Right lobe of liver (tissue), 6 donors: ENCODE measurements at regions not wholly inside any gene's neighbourhood (a gene's known extent, or its start where the extent isn't known, plus 50 kb on each side); places are given as distances from the start of the nearest gene placed in this dataset.
"Not testable (repeated sequence)": the region's sequence is repeated elsewhere in the genome, so short reads cannot be mapped to it uniquely, and the experiment has no call there.

ENCODE experiments used
- ATAC-seq, 4 donors: fragments of 200-7000 bp; cut with Tn5 transposase; one replicate each; pipeline ENCODE4 v1.9.1; 2020; ENCODE audit warnings: mild to moderate bottlenecking in 4 of 4, moderate library complexity in 4 of 4
- DNase-seq, 3 donors: peaks; one replicate each; pipeline ENCODE4 v3.0.0-alpha.2; 2020
- H3K27ac ChIP-seq, 3 donors: fragments of 200-600 bp; one replicate each; pipeline ENCODE4 v1.8.0; 2022
- H3K27me3 ChIP-seq, 2 donors: fragments of 200-600 bp; one replicate each; pipeline ENCODE4 v1.8.0; 2022
- H3K36me3 ChIP-seq, 4 donors: fragments of 200-600 bp; sonication (generic) in 1 of 4; one replicate each; pipeline versions ENCODE4 v1.5.1 to v1.8.0; 2017 to 2022; ENCODE audit warnings: control low read depth in 1 of 4
- H3K4me1 ChIP-seq, 4 donors: fragments of 200-600 bp; sonication (generic) in 1 of 4; one replicate each; pipeline versions ENCODE4 v1.5.1 to v1.8.0; 2017 to 2022; ENCODE audit warnings: control low read depth in 1 of 4
- H3K4me3 ChIP-seq, 3 donors: fragments of 200-600 bp; one replicate each; pipeline ENCODE4 v1.8.0; 2022
- H3K9me3 ChIP-seq, 4 donors: fragments of 200-600 bp; sonication (generic) in 1 of 4; one replicate each; pipeline versions ENCODE4 v1.5.1 to v1.8.0; 2017 to 2022; ENCODE audit warnings: control low read depth in 1 of 4
- CTCF ChIP-seq, 4 donors: fragments of 200-600 bp in 3 of 4; fragments of 450-650 bp in 1 of 4; IDR thresholded peaks; one replicate each; pipeline versions ENCODE4 v1.5.1 to v1.8.0; 2016 to 2022; ENCODE audit warnings: antibody characterized with exemption in 4 of 4, mild to moderate bottlenecking in 2 of 4
- POLR2A ChIP-seq: fragments of 450-650 bp; IDR thresholded peaks from one replicate; pipeline ENCODE4 v1.6.1; 2017; ENCODE audit warnings: antibody characterized with exemption, mild to moderate bottlenecking
- WGBS: methylation state at CpG from one replicate; pipeline ENCODE4 v1.1.6; 2018; ENCODE audit warnings: low coverage, low lambda C conversion rate; ENCODE audit not compliant: insufficient coverage; ENCODE audit errors: missing lambda C conversion rate; 5-methylcytosine and 5-hydroxymethylcytosine counted together
- intact Hi-C, 2 donors: fragments of 100-400 bp; cut with DNase I; formaldehyde crosslinking; loops; one replicate each; pipeline versions ENCODE4 v1.11.2 to v1.14.1; 2022
- donor health status: DM: no; HTN: yes; CAD: no.
- donor health status: DM: no; HTN: no; CAD: no.
- donor health status: DM: no; HTN: no; CAD: no.
- donor health status: DM: no; HTN: yes; CAD: no.
- donor health status: DM: no; HTN: yes; CAD: no.

- 33% methylated on average over 2 of the region's 2 CpGs for WGBS
- intact Hi-C loops = no loop called here
- Histone ChIP-seq H3K9me3 (no peaks in the 10 kb centered on the region), H3K27me3 (no peaks in the 10 kb centered on the region), H3K4me1 (no peaks in the 10 kb centered on the region), H3K36me3 (no peaks in the 10 kb centered on the region), H3K27ac (no peak overlapping the region), H3K4me3 (no peak overlapping the region)
- no peak for TF ChIP-seq CTCF (IDR thresholded peaks at IDR 0.05)
- no peak for TF ChIP-seq POLR2A
- ATAC-seq = no peak
- DNase-seq = no peak
These were observed 82.3 kb upstream of the MXRA5 start for GRCh38 chrX:3428792-3429191.

GRCh38 chrX:3426552-3426951, 80.1 kb upstream of the MXRA5 start:
- DNase-seq (no peak), ATAC-seq (no peak)
- intact Hi-C loops = no loop called here
- H3K4me3 ChIP-seq = no peak overlapping the region
- H3K36me3 ChIP-seq = no peaks in the 10 kb centered on the region
- no peaks in the 10 kb centered on the region for H3K9me3 ChIP-seq
- no peaks in the 10 kb centered on the region for H3K27me3 ChIP-seq
- WGBS = 69% methylated on average over 2 of the region's 2 CpGs
- TF ChIP-seq CTCF (IDR thresholded peaks at IDR 0.05) = no peak
- no peak for TF ChIP-seq POLR2A
- no peak overlapping the region for H3K27ac ChIP-seq
- H3K4me1 ChIP-seq = no peaks in the 10 kb centered on the region

GRCh38 chrX:3425031-3425430, 78.6 kb upstream of the MXRA5 start:
- TF ChIP-seq CTCF (IDR thresholded peaks at IDR 0.05) = no peak
- TF ChIP-seq POLR2A = no peak
- Histone ChIP-seq H3K27ac (no peak overlapping the region), H3K4me1 (no peaks in the 10 kb centered on the region), H3K36me3 (no peaks in the 10 kb centered on the region), H3K27me3 (no peaks in the 10 kb centered on the region), H3K4me3 (no peak overlapping the region), H3K9me3 (no peaks in the 10 kb centered on the region)
- DNase-seq = no peak
- WGBS = 40% methylated on average over 6 of the region's 6 CpGs
- no peak for ATAC-seq
- intact Hi-C loops = no loop called here

GRCh38 chrX:3420316-3420715, 73.9 kb upstream of the MXRA5 start:
- 35% methylated on average over 3 of the region's 3 CpGs for WGBS
- Histone ChIP-seq H3K9me3 (no peaks in the 10 kb centered on the region), H3K36me3 (no peaks in the 10 kb centered on the region), H3K4me3 (no peak overlapping the region), H3K27me3 (no peaks in the 10 kb centered on the region), H3K4me1 (no peaks in the 10 kb centered on the region), H3K27ac (no peak overlapping the region)
- TF ChIP-seq POLR2A (no peak), CTCF (IDR thresholded peaks at IDR 0.05) (no peak)
- no peak for ATAC-seq
- DNase-seq = no peak
- intact Hi-C loops = no loop called here

GRCh38 chrX:3415011-3415410, 68.6 kb upstream of the MXRA5 start:
- no peaks in the 10 kb centered on the region for H3K36me3 ChIP-seq
- intact Hi-C loops = no loop called here
- no peaks in the 10 kb centered on the region for H3K9me3 ChIP-seq
- TF ChIP-seq POLR2A (no peak), CTCF (IDR thresholded peaks at IDR 0.05) (no peak)
- no peak overlapping the region for H3K4me3 ChIP-seq
- no peaks in the 10 kb centered on the region for H3K4me1 ChIP-seq
- no peak for ATAC-seq
- DNase-seq = no peak
- WGBS = 31% methylated on average over 4 of the region's 4 CpGs
- no peaks in the 10 kb centered on the region for H3K27me3 ChIP-seq
- no peak overlapping the region for H3K27ac ChIP-seq

- H3K9me3 ChIP-seq, intact Hi-C loops, ATAC-seq, H3K27me3 ChIP-seq, H3K36me3 ChIP-seq, H3K27ac ChIP-seq, H3K4me1 ChIP-seq, H3K4me3 ChIP-seq, DNase-seq: not testable (repeated sequence)
- 73% methylated on average over 2 of the region's 2 CpGs for WGBS
These were observed 65.2 kb upstream of the MXRA5 start for GRCh38 chrX:3411626-3412025.

GRCh38 chrX:3409936-3410335, 63.5 kb upstream of the MXRA5 start:
- ATAC-seq, DNase-seq, H3K9me3 ChIP-seq, intact Hi-C loops, H3K4me1 ChIP-seq, H3K27ac ChIP-seq, H3K36me3 ChIP-seq, H3K4me3 ChIP-seq, H3K27me3 ChIP-seq: not testable (repeated sequence)
- 68% methylated on average over 4 of the region's 4 CpGs for WGBS
